NCI-H1694 treated with DMSO at 0.1 percent for 48 hours (cell line): ENCODE measurements at regions not wholly inside any gene's neighbourhood (a gene's known extent, or its start where the extent isn't known, plus 50 kb on each side); places are given as distances from the start of the nearest gene placed in this dataset.
"Not testable (repeated sequence)": the region's sequence is repeated elsewhere in the genome, so short reads cannot be mapped to it uniquely, and the experiment has no call there.

ENCODE experiments used
- DNase-seq: peaks from one replicate; lab custom pipeline; 2025; lab: John Stamatoyannopoulos, UW

GRCh38 chr3:125697979-125698640 lies 102.8 kb upstream of the OSBPL11 start:
- not testable (repeated sequence) for DNase-seq

GRCh38 chr3:125715651-125716050 lies 120.4 kb upstream of the OSBPL11 start:
- DNase-seq, result no peak

GRCh38 chr3:125732151-125732550 lies 136.9 kb upstream of the OSBPL11 start:
- DNase-seq, result not testable (repeated sequence)

GRCh38 chr3:125741991-125742718 lies 146.9 kb upstream of the OSBPL11 start:
- DNase-seq, result not testable (repeated sequence)

GRCh38 chr3:125742845-125743244 lies 147.5 kb upstream of the OSBPL11 start:
- peak; percentile 10 for DNase-seq

GRCh38 chr3:125757050-125757449 lies 161.8 kb upstream of the OSBPL11 start:
- DNase-seq, result not testable (repeated sequence)

- not testable (repeated sequence) for DNase-seq
Measured at GRCh38 chr3:125758641-125759130, 163.4 kb upstream of the OSBPL11 start.

- not testable (repeated sequence) for DNase-seq
Measured at GRCh38 chr3:125762601-125763000, 167.3 kb upstream of the OSBPL11 start.

- not testable (repeated sequence) for DNase-seq
Measured at GRCh38 chr3:125766285-125766826, 171.1 kb upstream of the OSBPL11 start.

GRCh38 chr3:125766931-125767330 lies 171.6 kb upstream of the OSBPL11 start:
- DNase-seq, result not testable (repeated sequence)

- no peak for DNase-seq
Measured at GRCh38 chr3:125767641-125768040, 172.3 kb upstream of the OSBPL11 start.

GRCh38 chr3:125768821-125769220 lies 173.5 kb upstream of the OSBPL11 start:
- not testable (repeated sequence) for DNase-seq

GRCh38 chr3:125771506-125771905 lies 176.2 kb upstream of the OSBPL11 start:
- not testable (repeated sequence) for DNase-seq

- DNase-seq, result not testable (repeated sequence)
Measured at GRCh38 chr3:125774433-125775034, 179.2 kb upstream of the OSBPL11 start.

- not testable (repeated sequence) for DNase-seq
Measured at GRCh38 chr3:125775106-125775505, 179.8 kb upstream of the OSBPL11 start.

- DNase-seq, result not testable (repeated sequence)
Measured at GRCh38 chr3:125775606-125776294, 180.5 kb upstream of the OSBPL11 start.

- DNase-seq, result not testable (repeated sequence)
Measured at GRCh38 chr3:125779276-125779675, 184.0 kb upstream of the OSBPL11 start.

GRCh38 chr3:125779918-125780317 lies 184.6 kb upstream of the OSBPL11 start:
- not testable (repeated sequence) for DNase-seq

- DNase-seq, result not testable (repeated sequence)
Measured at GRCh38 chr3:125781678-125782077, 186.4 kb upstream of the OSBPL11 start.

- not testable (repeated sequence) for DNase-seq
Measured at GRCh38 chr3:125790312-125790711, 178.7 kb upstream of the ROPN1B start.

GRCh38 chr3:125791021-125791420 lies 178.0 kb upstream of the ROPN1B start:
- not testable (repeated sequence) for DNase-seq

GRCh38 chr3:125810010-125810409 lies 159.0 kb upstream of the ROPN1B start:
- not testable (repeated sequence) for DNase-seq
